IMR-90 (cell line): ENCODE measurements at regions not wholly inside any gene's neighbourhood (a gene's known extent, or its start where the extent isn't known, plus 50 kb on each side); places are given as distances from the start of the nearest gene placed in this dataset.

Source experiments
- ATAC-seq: fragments of 200-7000 bp; cut with Tn5 transposase; 2 replicates; pipeline ENCODE4 v1.9.1; 2020; ENCODE audit warnings: low read depth, mild to moderate bottlenecking, moderate library complexity
- BruUV-seq: library from RNA; stranded (reverse); fragments of 400-500 nt; replicated peaks from 2 replicates; lab custom pipeline; 2021; lab: Mats Ljungman, UMichigan
- CTCF ChIA-PET: fragments of 300-600 bp; formaldehyde crosslinking; extraction: SDS; loops from one replicate; lab custom pipeline; 2021; ENCODE audit warnings: antibody characterized with exemption; lab: Yijun Ruan, JAX
- POLR2A ChIA-PET: fragments of 300-600 bp; sonication (Branson Sonifier 250); formaldehyde crosslinking; loops from one replicate; lab custom pipeline; 2022; ENCODE audit warnings: antibody characterized with exemption; ENCODE audit not compliant: unreplicated experiment; lab: Charles Lee
- DNase-seq: peaks from one replicate; pipeline ENCODE4 v3.0.0; 2013
- H2AFZ ChIP-seq: replicated peaks from 2 replicates; pipeline ENCODE3; 2013; ENCODE audit warnings: low read length, mild to moderate bottlenecking; ENCODE audit not compliant: poor library complexity
- H2AK5ac ChIP-seq: 2 replicates; pipeline ENCODE4 v1.6.1; 2013; ENCODE audit warnings: low read depth, low read length, inconsistent platforms
- H2AK9ac ChIP-seq: replicated peaks from 2 replicates; pipeline ENCODE3; 2013; ENCODE audit warnings: mild to moderate bottlenecking, low read depth, low read length, moderate library complexity; ENCODE audit not compliant: poor library complexity
- H2BK120ac ChIP-seq: 2 replicates; pipeline ENCODE4 v1.6.1; 2013; ENCODE audit warnings: low read depth, low read length, inconsistent platforms
- H2BK15ac ChIP-seq: 3 replicates; pipeline ENCODE4 v1.6.1; 2013; ENCODE audit warnings: low read depth, low read length, inconsistent platforms
- H2BK20ac ChIP-seq: 2 replicates; pipeline ENCODE4 v1.6.1; 2013; ENCODE audit warnings: low read depth, mild to moderate bottlenecking, inconsistent platforms, low read length, moderate library complexity
- H2BK5ac ChIP-seq: 2 replicates; pipeline ENCODE4 v1.6.1; 2013; ENCODE audit warnings: mild to moderate bottlenecking, low read depth, low read length, inconsistent platforms; ENCODE audit not compliant: poor library complexity, severe bottlenecking
- H3K14ac ChIP-seq: replicated peaks from 2 replicates; pipeline ENCODE4 v1.6.1; 2013; ENCODE audit warnings: low read depth, low read length, inconsistent platforms
- H3K18ac ChIP-seq: 2 replicates; pipeline ENCODE4 v1.6.1; 2013; ENCODE audit warnings: low read depth, low read length, control low read depth
- H3K23ac ChIP-seq: 2 replicates; pipeline ENCODE4 v1.6.1; 2013; ENCODE audit warnings: low read depth, low read length, inconsistent platforms
- H3K27ac ChIP-seq: 2 replicates; pipeline ENCODE4 v1.5.1; 2013; ENCODE audit warnings: mild to moderate bottlenecking, control low read depth, low read length; ENCODE audit not compliant: insufficient read depth
- H3K27me3 ChIP-seq: 2 replicates; pipeline ENCODE4 v1.6.1; 2013; ENCODE audit warnings: low read length; ENCODE audit not compliant: control insufficient read depth, insufficient read depth
- H3K36me3 ChIP-seq: 2 replicates; pipeline ENCODE4 v1.6.1; 2013; ENCODE audit warnings: low read length, mixed read lengths; ENCODE audit not compliant: control insufficient read depth, insufficient read depth
- H3K4ac ChIP-seq: 2 replicates; pipeline ENCODE4 v1.6.1; 2013; ENCODE audit warnings: low read depth, low read length, inconsistent platforms
- H3K4me1 ChIP-seq: 2 replicates; pipeline ENCODE4 v1.6.1; 2013; ENCODE audit warnings: low read length, mixed read lengths; ENCODE audit not compliant: control insufficient read depth, insufficient read depth
- H3K4me2 ChIP-seq: 2 replicates; pipeline ENCODE4 v1.6.1; 2013; ENCODE audit warnings: low read depth, mild to moderate bottlenecking, control low read depth, low read length, moderate library complexity
- H3K4me3 ChIP-seq: 2 replicates; pipeline ENCODE4 v1.5.1; 2013; ENCODE audit warnings: low read depth, mild to moderate bottlenecking, control low read depth, low read length, moderate library complexity; ENCODE audit not compliant: insufficient read depth
- H3K56ac ChIP-seq: 2 replicates; pipeline ENCODE4 v1.6.1; 2013; ENCODE audit warnings: low read length, inconsistent platforms; ENCODE audit not compliant: insufficient read depth; ENCODE audit errors: extremely low read depth
- H3K79me1 ChIP-seq, 2 experiments: 2 replicates each; pipeline ENCODE4 v1.6.1; 2013; ENCODE audit warnings: low read length in 2 of 2, inconsistent platforms in 1 of 2, low read depth in 1 of 2
- H3K9ac ChIP-seq: 2 replicates; pipeline ENCODE4 v1.6.1; 2013; ENCODE audit warnings: low read depth, low read length, control low read depth
- H3K9me1 ChIP-seq: 2 replicates; pipeline ENCODE4 v1.6.1; 2013; ENCODE audit warnings: low read length, inconsistent platforms; ENCODE audit not compliant: insufficient read depth
- H3K9me3 ChIP-seq: 2 replicates; pipeline ENCODE4 v1.6.1; 2013; ENCODE audit warnings: low read length; ENCODE audit not compliant: control insufficient read depth, insufficient read depth
- H4K20me1 ChIP-seq: 2 replicates; pipeline ENCODE4 v1.6.1; 2013; ENCODE audit warnings: low read length, inconsistent platforms; ENCODE audit not compliant: insufficient read depth
- H4K5ac ChIP-seq: 2 replicates; pipeline ENCODE4 v1.6.1; 2013; ENCODE audit warnings: mild to moderate bottlenecking, low read depth, low read length, control low read depth
- H4K8ac ChIP-seq, 2 experiments: 2 replicates each; pipeline ENCODE4 v1.6.1; 2013; ENCODE audit warnings: low read depth in 2 of 2, low read length in 2 of 2, control low read depth in 1 of 2, inconsistent platforms in 1 of 2
- H4K91ac ChIP-seq: 2 replicates; pipeline ENCODE4 v1.6.1; 2013; ENCODE audit warnings: low read depth, low read length, inconsistent platforms; ENCODE audit not compliant: insufficient read depth
- SMC3 ChIP-seq: fragments of 150-350 bp; IDR thresholded peaks from 2 replicates; pipeline ENCODE4 v1.6.1; 2016; ENCODE audit warnings: low read depth, mild to moderate bottlenecking, antibody characterized with exemption, low read length, moderate library complexity
- WGBS, 2 experiments: methylation state at CpG; one replicate each; pipeline versions ENCODE4 v1.1.5 to v1.1.7; 2013; ENCODE audit warnings: missing lambda C conversion rate in 2 of 2; ENCODE audit not compliant: insufficient read length in 1 of 2; ENCODE audit errors: extremely low coverage in 2 of 2; 5-methylcytosine and 5-hydroxymethylcytosine counted together
- dilution Hi-C: fragments of 300-500 bp; cut with HindIII; formaldehyde crosslinking; loops from one replicate; pipeline ENCODE4 v1.14.3; 2018; ENCODE audit warnings: low sequenced_read_pairs; ENCODE audit not compliant: unreplicated experiment
- in situ Hi-C: fragments of 300-500 bp; cut with MboI; formaldehyde crosslinking; loops from 3 replicates; pipeline ENCODE4 v1.14.3; 2019; ENCODE audit warnings: low sequenced_read_pairs, inconsistent platforms, mixed read lengths
- intact Hi-C: fragments of 100-400 bp; cut with micrococcal nuclease; formaldehyde crosslinking; loops from 2 replicates; pipeline ENCODE4 v1.10.0; 2022
- TF ChIP-seq, protein P1 (sequence below): conservative IDR thresholded peaks from 2 replicates; pipeline ENCODE4 v1.5.1; 2012; ENCODE audit warnings: mild to moderate bottlenecking, low read depth, low read length, improper control_type of control experiment

GRCh38 chr4:15368856-15369255 is 59.0 kb upstream of the C1QTNF7 start:
- 0 out of 2 replicates have a peak, but pooled peaks cover 1% of the 10 kb centered on the region for H3K9me1 ChIP-seq
- no peak overlapping the region for H3K4me2 ChIP-seq
- in situ Hi-C loops (no loop called here), intact Hi-C loops (no loop called here), dilution Hi-C loops (no loop called here)
- no TSS peak for BruUV-seq
- ChIA-PET POLR2A (no interaction called here), CTCF (no interaction called here)
- H4K91ac ChIP-seq: no peak overlapping the region
- H4K5ac ChIP-seq: no peak overlapping the region
- no peaks in the 10 kb centered on the region for H3K36me3 ChIP-seq
- H3K4me3 ChIP-seq: no peak overlapping the region
- ATAC-seq (peak; percentile 70; the same call in 1 of the 2 replicates), DNase-seq (peak; percentile 55)
- H3K4me1 ChIP-seq: no peaks in the 10 kb centered on the region; the same call in 1 of the 2 replicates
- H3K9ac ChIP-seq: no peak overlapping the region
- no peak for TF ChIP-seq SMC3
- TF ChIP-seq, protein P1, sequence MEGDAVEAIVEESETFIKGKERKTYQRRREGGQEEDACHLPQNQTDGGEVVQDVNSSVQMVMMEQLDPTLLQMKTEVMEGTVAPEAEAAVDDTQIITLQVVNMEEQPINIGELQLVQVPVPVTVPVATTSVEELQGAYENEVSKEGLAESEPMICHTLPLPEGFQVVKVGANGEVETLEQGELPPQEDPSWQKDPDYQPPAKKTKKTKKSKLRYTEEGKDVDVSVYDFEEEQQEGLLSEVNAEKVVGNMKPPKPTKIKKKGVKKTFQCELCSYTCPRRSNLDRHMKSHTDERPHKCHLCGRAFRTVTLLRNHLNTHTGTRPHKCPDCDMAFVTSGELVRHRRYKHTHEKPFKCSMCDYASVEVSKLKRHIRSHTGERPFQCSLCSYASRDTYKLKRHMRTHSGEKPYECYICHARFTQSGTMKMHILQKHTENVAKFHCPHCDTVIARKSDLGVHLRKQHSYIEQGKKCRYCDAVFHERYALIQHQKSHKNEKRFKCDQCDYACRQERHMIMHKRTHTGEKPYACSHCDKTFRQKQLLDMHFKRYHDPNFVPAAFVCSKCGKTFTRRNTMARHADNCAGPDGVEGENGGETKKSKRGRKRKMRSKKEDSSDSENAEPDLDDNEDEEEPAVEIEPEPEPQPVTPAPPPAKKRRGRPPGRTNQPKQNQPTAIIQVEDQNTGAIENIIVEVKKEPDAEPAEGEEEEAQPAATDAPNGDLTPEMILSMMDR: no peak
- H3K56ac ChIP-seq: no peak overlapping the region
- no peaks in the 10 kb centered on the region; the same call in 1 of the 2 replicates for H3K27me3 ChIP-seq
- no peaks in the 10 kb centered on the region for H3K9me3 ChIP-seq
- no peak overlapping the region for H4K8ac ChIP-seq
- no peak overlapping the region for H2BK120ac ChIP-seq
- no peaks in the 10 kb centered on the region for H3K79me1 ChIP-seq
- 100% methylated on average over 1 of the region's 3 CpGs; no CpG with 5 or more reads in 1 of the 2 experiments for WGBS, 2 experiments
- no peak overlapping the region for H3K27ac ChIP-seq
- no peak overlapping the region for H2BK15ac ChIP-seq
- H2AK9ac ChIP-seq: no peak overlapping the region
- no peak overlapping the region for H2BK5ac ChIP-seq
- no peaks in the 10 kb centered on the region for H4K20me1 ChIP-seq
- no peak overlapping the region for H3K14ac ChIP-seq
- H3K4ac ChIP-seq: no peak overlapping the region
- no peak overlapping the region for H2BK20ac ChIP-seq
- H3K23ac ChIP-seq: no peak overlapping the region
- no peak overlapping the region for H2AFZ ChIP-seq
- no peak overlapping the region for H2AK5ac ChIP-seq
- H3K18ac ChIP-seq: no peak overlapping the region
